ENCODE measurements at regions not wholly inside any gene's neighbourhood (a gene's known extent, or its start where the extent isn't known, plus 50 kb on each side); places are given as distances from the start of the nearest gene placed in this dataset.

DNA sequence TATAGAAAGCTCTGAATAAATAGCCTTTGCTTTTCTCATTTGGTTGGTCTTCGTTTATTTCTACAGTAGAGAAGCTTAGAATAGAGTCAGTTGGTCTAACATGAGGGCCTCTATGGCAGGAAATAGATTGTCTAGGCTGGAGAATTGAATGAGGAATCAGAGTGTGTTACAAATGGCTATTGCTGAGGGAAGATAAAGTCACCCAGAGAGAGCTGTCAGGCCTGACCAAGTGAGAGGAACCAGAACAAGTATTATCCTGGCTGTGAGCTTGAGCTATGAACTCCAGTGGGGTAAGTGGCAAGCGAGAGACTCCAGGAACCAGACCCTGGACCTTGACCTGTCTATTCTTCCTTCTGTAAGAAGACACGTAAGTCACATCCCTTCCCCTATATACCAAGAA is 353.1 kb downstream of the CD83 start:
- no peaks in the 10 kb centered on the region for H3K27me3 ChIP-seq (ENCODE audit: insufficient read depth, poor library complexity, severe bottlenecking)
- TF ChIP-seq, protein P1, sequence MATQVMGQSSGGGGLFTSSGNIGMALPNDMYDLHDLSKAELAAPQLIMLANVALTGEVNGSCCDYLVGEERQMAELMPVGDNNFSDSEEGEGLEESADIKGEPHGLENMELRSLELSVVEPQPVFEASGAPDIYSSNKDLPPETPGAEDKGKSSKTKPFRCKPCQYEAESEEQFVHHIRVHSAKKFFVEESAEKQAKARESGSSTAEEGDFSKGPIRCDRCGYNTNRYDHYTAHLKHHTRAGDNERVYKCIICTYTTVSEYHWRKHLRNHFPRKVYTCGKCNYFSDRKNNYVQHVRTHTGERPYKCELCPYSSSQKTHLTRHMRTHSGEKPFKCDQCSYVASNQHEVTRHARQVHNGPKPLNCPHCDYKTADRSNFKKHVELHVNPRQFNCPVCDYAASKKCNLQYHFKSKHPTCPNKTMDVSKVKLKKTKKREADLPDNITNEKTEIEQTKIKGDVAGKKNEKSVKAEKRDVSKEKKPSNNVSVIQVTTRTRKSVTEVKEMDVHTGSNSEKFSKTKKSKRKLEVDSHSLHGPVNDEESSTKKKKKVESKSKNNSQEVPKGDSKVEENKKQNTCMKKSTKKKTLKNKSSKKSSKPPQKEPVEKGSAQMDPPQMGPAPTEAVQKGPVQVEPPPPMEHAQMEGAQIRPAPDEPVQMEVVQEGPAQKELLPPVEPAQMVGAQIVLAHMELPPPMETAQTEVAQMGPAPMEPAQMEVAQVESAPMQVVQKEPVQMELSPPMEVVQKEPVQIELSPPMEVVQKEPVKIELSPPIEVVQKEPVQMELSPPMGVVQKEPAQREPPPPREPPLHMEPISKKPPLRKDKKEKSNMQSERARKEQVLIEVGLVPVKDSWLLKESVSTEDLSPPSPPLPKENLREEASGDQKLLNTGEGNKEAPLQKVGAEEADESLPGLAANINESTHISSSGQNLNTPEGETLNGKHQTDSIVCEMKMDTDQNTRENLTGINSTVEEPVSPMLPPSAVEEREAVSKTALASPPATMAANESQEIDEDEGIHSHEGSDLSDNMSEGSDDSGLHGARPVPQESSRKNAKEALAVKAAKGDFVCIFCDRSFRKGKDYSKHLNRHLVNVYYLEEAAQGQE (IDR thresholded peaks at IDR 0.05; ENCODE audit: insufficient replicate concordance, low read depth) = no peak
- TF ChIP-seq POLR2AphosphoS5 (IDR thresholded peaks at IDR 0.05; ENCODE audit: low read depth) = no peak
- no peak for TF ChIP-seq GABPA (IDR thresholded peaks at IDR 0.05; ENCODE audit: low read depth)
- TF ChIP-seq SPI1 (IDR thresholded peaks at IDR 0.05; ENCODE audit: borderline replicate concordance, low read depth) = no peak
- TF ChIP-seq, protein P2, sequence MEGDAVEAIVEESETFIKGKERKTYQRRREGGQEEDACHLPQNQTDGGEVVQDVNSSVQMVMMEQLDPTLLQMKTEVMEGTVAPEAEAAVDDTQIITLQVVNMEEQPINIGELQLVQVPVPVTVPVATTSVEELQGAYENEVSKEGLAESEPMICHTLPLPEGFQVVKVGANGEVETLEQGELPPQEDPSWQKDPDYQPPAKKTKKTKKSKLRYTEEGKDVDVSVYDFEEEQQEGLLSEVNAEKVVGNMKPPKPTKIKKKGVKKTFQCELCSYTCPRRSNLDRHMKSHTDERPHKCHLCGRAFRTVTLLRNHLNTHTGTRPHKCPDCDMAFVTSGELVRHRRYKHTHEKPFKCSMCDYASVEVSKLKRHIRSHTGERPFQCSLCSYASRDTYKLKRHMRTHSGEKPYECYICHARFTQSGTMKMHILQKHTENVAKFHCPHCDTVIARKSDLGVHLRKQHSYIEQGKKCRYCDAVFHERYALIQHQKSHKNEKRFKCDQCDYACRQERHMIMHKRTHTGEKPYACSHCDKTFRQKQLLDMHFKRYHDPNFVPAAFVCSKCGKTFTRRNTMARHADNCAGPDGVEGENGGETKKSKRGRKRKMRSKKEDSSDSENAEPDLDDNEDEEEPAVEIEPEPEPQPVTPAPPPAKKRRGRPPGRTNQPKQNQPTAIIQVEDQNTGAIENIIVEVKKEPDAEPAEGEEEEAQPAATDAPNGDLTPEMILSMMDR (IDR thresholded peaks at IDR 0.05; ENCODE audit: insufficient read depth, low read length) = no peak
- no peak overlapping the region for H3K27ac ChIP-seq (replicated peaks)
- DNase-seq (ENCODE audit: low read depth in 1 of 2, low spot score in 1 of 2) = no peak
- H3K4me3 ChIP-seq (replicated peaks; ENCODE audit: insufficient read depth, low read length) = no peak overlapping the region

DNA sequence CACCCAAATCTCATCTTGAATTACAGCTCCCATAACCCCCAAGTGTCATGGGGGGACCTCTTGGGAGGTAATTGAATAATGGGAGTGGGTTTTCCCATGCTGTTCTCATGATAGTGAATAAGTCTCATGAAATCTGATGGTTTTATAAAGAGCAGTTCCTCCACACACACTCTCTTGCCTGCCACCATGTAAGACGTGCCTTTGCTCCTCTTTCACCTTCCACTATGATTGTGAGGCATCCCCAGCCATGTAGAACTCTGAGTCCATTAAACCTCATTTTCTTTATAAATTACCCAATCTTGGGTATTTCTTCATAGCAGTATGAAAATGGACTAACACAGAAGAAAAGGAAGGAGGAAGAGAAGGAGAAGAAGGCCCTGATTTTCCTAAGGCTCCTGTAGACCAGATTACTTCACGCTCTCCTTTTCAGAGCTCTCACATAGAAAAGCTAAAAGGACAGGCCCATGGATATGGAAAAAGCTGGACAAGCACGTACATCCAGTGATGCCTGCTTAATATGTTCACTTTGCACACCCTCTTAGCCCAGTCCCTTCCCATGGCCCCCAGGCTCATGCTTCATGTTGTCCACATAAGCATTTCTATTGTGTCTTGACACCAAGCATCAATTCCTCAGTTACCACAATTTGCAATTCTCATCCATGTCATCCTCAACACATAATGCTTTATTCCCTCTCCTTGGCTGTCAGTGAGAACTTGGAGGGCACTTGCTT is 354.8 kb downstream of the CD83 start:
- Histone ChIP-seq H3K27ac (replicated peaks) (no peak overlapping the region), H3K4me3 (replicated peaks; ENCODE audit: insufficient read depth, low read length) (no peak overlapping the region), H3K27me3 (ENCODE audit: insufficient read depth, poor library complexity, severe bottlenecking) (no peaks in the 10 kb centered on the region)
- TF ChIP-seq, protein P2 (IDR thresholded peaks at IDR 0.05; ENCODE audit: insufficient read depth, low read length) = no peak
- TF ChIP-seq POLR2AphosphoS5 (IDR thresholded peaks at IDR 0.05; ENCODE audit: low read depth) = no peak
- TF ChIP-seq GABPA (IDR thresholded peaks at IDR 0.05; ENCODE audit: low read depth) = no peak
- TF ChIP-seq, protein P1 (IDR thresholded peaks at IDR 0.05; ENCODE audit: insufficient replicate concordance, low read depth) = no peak
- TF ChIP-seq SPI1 (IDR thresholded peaks at IDR 0.05; ENCODE audit: borderline replicate concordance, low read depth) = no peak
- peak in 1 of 2 experiments; percentile 12 for DNase-seq (ENCODE audit: low read depth in 1 of 2, low spot score in 1 of 2)

GRCh38 chr6:14472986-14473337 is 355.4 kb downstream of the CD83 start:
- H3K4me3 ChIP-seq (replicated peaks; ENCODE audit: insufficient read depth, low read length) = no peak overlapping the region
- no peak for DNase-seq (ENCODE audit: low read depth in 1 of 2, low spot score in 1 of 2)
- H3K27ac ChIP-seq (replicated peaks) = no peak overlapping the region
- no peaks in the 10 kb centered on the region for H3K27me3 ChIP-seq (ENCODE audit: insufficient read depth, poor library complexity, severe bottlenecking)
- TF ChIP-seq SPI1 (IDR thresholded peaks at IDR 0.05; ENCODE audit: borderline replicate concordance, low read depth) = no peak
- TF ChIP-seq, protein P1 (IDR thresholded peaks at IDR 0.05; ENCODE audit: insufficient replicate concordance, low read depth) = no peak
- TF ChIP-seq, protein P2 (IDR thresholded peaks at IDR 0.05; ENCODE audit: insufficient read depth, low read length) = no peak
- no peak for TF ChIP-seq POLR2AphosphoS5 (IDR thresholded peaks at IDR 0.05; ENCODE audit: low read depth)
- TF ChIP-seq GABPA (IDR thresholded peaks at IDR 0.05; ENCODE audit: low read depth) = no peak

Data from HL-60 (cell line).